Fibroblast of lung (primary cell): ENCODE measurements at regions not wholly inside any gene's neighbourhood (a gene's known extent, or its start where the extent isn't known, plus 50 kb on each side); places are given as distances from the start of the nearest gene placed in this dataset.

Experiments used
- EZH2 ChIP-seq: IDR thresholded peaks from 2 replicates; pipeline ENCODE4 v1.5.1; 2012; ENCODE audit warnings: low read length, control low read depth, mild to moderate bottlenecking; ENCODE audit errors: missing control alignments
- TF ChIP-seq, protein P1 (sequence below), 2 donors: IDR thresholded peaks in 1 of 2; conservative IDR thresholded peaks in 1 of 2; 1 replicate in 1 of 2; 2 replicates in 1 of 2; pipeline ENCODE4 v1.5.1; 2011 to 2012; ENCODE audit warnings: low read length in 2 of 2, control low read depth in 1 of 2, inconsistent platforms in 1 of 2, low read depth in 1 of 2, mild to moderate bottlenecking in 1 of 2

DNA sequence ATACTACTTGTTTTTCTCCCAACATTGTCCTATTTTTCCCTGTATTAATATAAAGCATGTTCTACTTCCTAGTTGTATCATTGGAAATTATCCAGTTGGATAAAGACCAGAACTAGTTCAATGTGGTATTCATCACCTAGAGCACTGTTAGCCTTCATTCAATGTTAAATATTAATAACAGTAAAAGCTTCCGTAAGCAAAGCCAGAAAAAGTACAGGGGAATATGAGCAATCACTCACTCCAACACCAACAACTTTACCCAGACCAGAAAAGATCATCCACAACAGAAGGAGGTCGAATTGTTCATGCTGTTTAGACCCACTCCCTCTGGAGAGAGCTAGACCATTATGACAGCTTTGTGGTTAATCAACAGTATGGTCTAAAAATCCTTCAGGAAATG lies 728.4 kb downstream of the MAT2B start:
- TF ChIP-seq, protein P1, sequence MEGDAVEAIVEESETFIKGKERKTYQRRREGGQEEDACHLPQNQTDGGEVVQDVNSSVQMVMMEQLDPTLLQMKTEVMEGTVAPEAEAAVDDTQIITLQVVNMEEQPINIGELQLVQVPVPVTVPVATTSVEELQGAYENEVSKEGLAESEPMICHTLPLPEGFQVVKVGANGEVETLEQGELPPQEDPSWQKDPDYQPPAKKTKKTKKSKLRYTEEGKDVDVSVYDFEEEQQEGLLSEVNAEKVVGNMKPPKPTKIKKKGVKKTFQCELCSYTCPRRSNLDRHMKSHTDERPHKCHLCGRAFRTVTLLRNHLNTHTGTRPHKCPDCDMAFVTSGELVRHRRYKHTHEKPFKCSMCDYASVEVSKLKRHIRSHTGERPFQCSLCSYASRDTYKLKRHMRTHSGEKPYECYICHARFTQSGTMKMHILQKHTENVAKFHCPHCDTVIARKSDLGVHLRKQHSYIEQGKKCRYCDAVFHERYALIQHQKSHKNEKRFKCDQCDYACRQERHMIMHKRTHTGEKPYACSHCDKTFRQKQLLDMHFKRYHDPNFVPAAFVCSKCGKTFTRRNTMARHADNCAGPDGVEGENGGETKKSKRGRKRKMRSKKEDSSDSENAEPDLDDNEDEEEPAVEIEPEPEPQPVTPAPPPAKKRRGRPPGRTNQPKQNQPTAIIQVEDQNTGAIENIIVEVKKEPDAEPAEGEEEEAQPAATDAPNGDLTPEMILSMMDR (conservative IDR thresholded peaks at IDR 0.05 in 1 of 2, IDR thresholded peaks at IDR 0.05 in 1 of 2; ENCODE audit: low read depth in 1 of 2, low read length in 2 of 2): no peak
- TF ChIP-seq EZH2: no peak
